ENCODE measurements at regions not wholly inside any gene's neighbourhood (a gene's known extent, or its start where the extent isn't known, plus 50 kb on each side); places are given as distances from the start of the nearest gene placed in this dataset.

GRCh38 chrX:120015145-120016067 lies 62.1 kb downstream of the RHOXF2B start:
- ChIA-PET CTCF (interaction anchor here (0.7 to 1.5 kb wide), 3 partner anchors 21 to 198 kb away, joined by 3 to 4 read pairs (median 4); no protein-coding TSS in a partner anchor), POLR2A (interaction anchor here (0.7 kb wide), 1 partner anchor 382 kb away, joined by 4 read pairs; no protein-coding TSS in a partner anchor)
- H3K4me1 ChIP-seq (ENCODE audit: control insufficient read depth, insufficient read depth, low read length): no peaks in the 10 kb centered on the region
- peak overlapping the region; percentile 34; the same call in 1 of the 2 replicates for H3K27ac ChIP-seq (ENCODE audit: extremely low read depth, low read depth, low read length)
- no peaks in the 10 kb centered on the region for H3K9me3 ChIP-seq (ENCODE audit: control insufficient read depth, insufficient read depth, low read depth, low read length)
- H3K4me3 ChIP-seq (ENCODE audit: low read depth, low read length): peak overlapping the region; percentile 35
- no peaks in the 10 kb centered on the region for H3K36me3 ChIP-seq (ENCODE audit: control insufficient read depth in 2 of 2, insufficient read depth in 1 of 2, low read length in 2 of 2)
- TF ChIP-seq SCRT1 (tag by site-specific recombination; IDR thresholded peaks at IDR 0.05; ENCODE audit: borderline replicate concordance) (0 out of 2 replicates have a peak, but pooled peaks have one; percentile 19), ZBTB17 (tag by site-specific recombination; IDR thresholded peaks at IDR 0.05) (peak; percentile 53), ZNF148 (tag by site-specific recombination; IDR thresholded peaks at IDR 0.05; ENCODE audit: borderline replicate concordance) (0 out of 2 replicates have a peak, but pooled peaks have one; percentile 77), ZNF560 (tag by site-specific recombination; IDR thresholded peaks at IDR 0.05; ENCODE audit: borderline replicate concordance) (no peak), ZNF830 (tag by site-specific recombination; IDR thresholded peaks at IDR 0.05; ENCODE audit: low read depth) (no peak), ZNF132 (tag by site-specific recombination; IDR thresholded peaks at IDR 0.05; ENCODE audit: borderline replicate concordance) (no peak), ZNF398 (tag by site-specific recombination; IDR thresholded peaks at IDR 0.05) (peak; percentile 94), ZNF433 (tag by site-specific recombination; IDR thresholded peaks at IDR 0.05; ENCODE audit: low read depth) (no peak), ZNF677 (tag by site-specific recombination; IDR thresholded peaks at IDR 0.05) (no peak), ZNF174 (tag by site-specific recombination; IDR thresholded peaks at IDR 0.05) (no peak), ZNF140 (tag by site-specific recombination; IDR thresholded peaks at IDR 0.05) (no peak), TSHZ1 (tag by site-specific recombination; IDR thresholded peaks at IDR 0.05; ENCODE audit: borderline replicate concordance) (no peak; the same call in 1 of the 2 replicates), PRDM1 (tag by site-specific recombination; IDR thresholded peaks at IDR 0.05) (peak; percentile 63), ZFP3 (tag by site-specific recombination; IDR thresholded peaks at IDR 0.05; ENCODE audit: low read depth) (no peak), RBAK (tag by site-specific recombination; IDR thresholded peaks at IDR 0.05) (no peak), ZNF664 (tag by site-specific recombination; IDR thresholded peaks at IDR 0.05) (no peak), REST (tag by site-specific recombination; IDR thresholded peaks at IDR 0.05) (peak; percentile 80), ZNF654 (tag by site-specific recombination; IDR thresholded peaks at IDR 0.05; ENCODE audit: low read depth) (no peak), ZNF23 (tag by site-specific recombination; IDR thresholded peaks at IDR 0.05; ENCODE audit: borderline replicate concordance) (0 out of 2 replicates have a peak, but pooled peaks have one; percentile 23), IKZF3 (tag by site-specific recombination; IDR thresholded peaks at IDR 0.05) (no peak), GFI1B (tag by site-specific recombination; IDR thresholded peaks at IDR 0.05) (no peak), ZNF660 (tag by site-specific recombination; IDR thresholded peaks at IDR 0.05) (no peak)
- TF ChIP-seq, protein P1, sequence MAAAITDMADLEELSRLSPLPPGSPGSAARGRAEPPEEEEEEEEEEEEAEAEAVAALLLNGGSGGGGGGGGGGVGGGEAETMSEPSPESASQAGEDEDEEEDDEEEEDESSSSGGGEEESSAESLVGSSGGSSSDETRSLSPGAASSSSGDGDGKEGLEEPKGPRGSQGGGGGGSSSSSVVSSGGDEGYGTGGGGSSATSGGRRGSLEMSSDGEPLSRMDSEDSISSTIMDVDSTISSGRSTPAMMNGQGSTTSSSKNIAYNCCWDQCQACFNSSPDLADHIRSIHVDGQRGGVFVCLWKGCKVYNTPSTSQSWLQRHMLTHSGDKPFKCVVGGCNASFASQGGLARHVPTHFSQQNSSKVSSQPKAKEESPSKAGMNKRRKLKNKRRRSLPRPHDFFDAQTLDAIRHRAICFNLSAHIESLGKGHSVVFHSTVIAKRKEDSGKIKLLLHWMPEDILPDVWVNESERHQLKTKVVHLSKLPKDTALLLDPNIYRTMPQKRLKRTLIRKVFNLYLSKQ (tag by site-specific recombination; IDR thresholded peaks at IDR 0.05; ENCODE audit: borderline replicate concordance): no peak

All from HEK293 (cell line).